ENCODE measurements at regions not wholly inside any gene's neighbourhood (a gene's known extent, or its start where the extent isn't known, plus 50 kb on each side); places are given as distances from the start of the nearest gene placed in this dataset.

GRCh38 chr22:48052621-48052890 is 1290.1 kb downstream of the TBC1D22A start:
- no peak for TF ChIP-seq CTCF (IDR thresholded peaks at IDR 0.05; ENCODE audit: low read depth, low read length, missing control alignments)
- in situ Hi-C loops (cut with HindIII; ENCODE audit: low sequenced_read_pairs), result no loop called here
- H3K4me3 ChIP-seq (ENCODE audit: low read depth, low read length), result no peak overlapping the region
- no peak for DNase-seq (ENCODE audit: low read depth)

GRCh38 chr22:48051796-48052620 is 1289.6 kb downstream of the TBC1D22A start:
- TF ChIP-seq CTCF (IDR thresholded peaks at IDR 0.05; ENCODE audit: low read depth, low read length, missing control alignments), result no peak
- no peak overlapping the region for H3K4me3 ChIP-seq (ENCODE audit: low read depth, low read length)
- in situ Hi-C loops (cut with HindIII; ENCODE audit: low sequenced_read_pairs), result no loop called here
- no peak for DNase-seq (ENCODE audit: low read depth)

- DNase-seq (ENCODE audit: low read depth), result no peak
- no peak for TF ChIP-seq CTCF (IDR thresholded peaks at IDR 0.05; ENCODE audit: low read depth, low read length, missing control alignments)
- in situ Hi-C loops (cut with HindIII; ENCODE audit: low sequenced_read_pairs), result no loop called here
- no peak overlapping the region for H3K4me3 ChIP-seq (ENCODE audit: low read depth, low read length)
These were observed 1288.4 kb downstream of the TBC1D22A start for GRCh38 chr22:48050836-48051235.

- DNase-seq (ENCODE audit: low read depth), result no peak
- no peak for TF ChIP-seq CTCF (IDR thresholded peaks at IDR 0.05; ENCODE audit: low read depth, low read length, missing control alignments)
- no peak overlapping the region for H3K4me3 ChIP-seq (ENCODE audit: low read depth, low read length)
- in situ Hi-C loops (cut with HindIII; ENCODE audit: low sequenced_read_pairs), result no loop called here
These were observed 1286.7 kb downstream of the TBC1D22A start for GRCh38 chr22:48049116-48049515.

GRCh38 chr22:48047722-48048500 is 1285.5 kb downstream of the TBC1D22A start:
- DNase-seq (ENCODE audit: low read depth), result no peak
- H3K4me3 ChIP-seq (ENCODE audit: low read depth, low read length), result no peak overlapping the region
- TF ChIP-seq CTCF (IDR thresholded peaks at IDR 0.05; ENCODE audit: low read depth, low read length, missing control alignments), result no peak
- in situ Hi-C loops (cut with HindIII; ENCODE audit: low sequenced_read_pairs), result no loop called here

- no peak overlapping the region for H3K4me3 ChIP-seq (ENCODE audit: low read depth, low read length)
- in situ Hi-C loops (cut with HindIII; ENCODE audit: low sequenced_read_pairs), result no loop called here
- no peak for DNase-seq (ENCODE audit: low read depth)
- TF ChIP-seq CTCF (IDR thresholded peaks at IDR 0.05; ENCODE audit: low read depth, low read length, missing control alignments), result no peak
These were observed 1282.9 kb downstream of the TBC1D22A start for GRCh38 chr22:48045369-48045768.
